Erythroblast (primary cell): ENCODE measurements at regions not wholly inside any gene's neighbourhood (a gene's known extent, or its start where the extent isn't known, plus 50 kb on each side); places are given as distances from the start of the nearest gene placed in this dataset.
"Not testable (repeated sequence)": the region's sequence is repeated elsewhere in the genome, so short reads cannot be mapped to it uniquely, and the experiment has no call there.

ENCODE experiments used
- GATA1 ChIP-seq: IDR thresholded peaks from 2 replicates; pipeline ENCODE4 v1.6.1; 2011; ENCODE audit warnings: low read depth, mild to moderate bottlenecking, control low read depth, low read length, moderate library complexity
- POLR2A ChIP-seq: IDR thresholded peaks from 2 replicates; pipeline ENCODE4 v1.6.1; 2011; ENCODE audit warnings: mild to moderate bottlenecking, low read length

- not testable (repeated sequence) for TF ChIP-seq POLR2A, GATA1
Observed at GRCh38 chr5:67627079-67627478, 430.5 kb upstream of the CD180 start.
